ENCODE measurements at regions not wholly inside any gene's neighbourhood (a gene's known extent, or its start where the extent isn't known, plus 50 kb on each side); places are given as distances from the start of the nearest gene placed in this dataset.

- H3K9ac ChIP-seq (ENCODE audit: low read length) = no peak overlapping the region
- no peak overlapping the region for H3K4me3 ChIP-seq (replicated peaks in 1 of 2; ENCODE audit: low read depth in 1 of 2, low read length in 2 of 2)
- intact Hi-C loops (cut with micrococcal nuclease) = no loop called here
- no TSS peak for BruUV-seq (replicated peaks)
- ChIA-PET POLR2A (no interaction called here), CTCF (no interaction called here), RAD21 (ENCODE audit: low non-redundant PET in 1 of 2, low total read pairs in 2 of 2, uncharacterized antibody in 2 of 2, unreplicated experiment in 2 of 2) (no interaction called here)
- no peak overlapping the region for H3K4me2 ChIP-seq (ENCODE audit: low read length)
- 0 out of 4 replicates have a peak, but pooled peaks cover 0 to 3% of the 10 kb centered on the region in 2 experiments for H3K9me3 ChIP-seq (ENCODE audit: control insufficient read depth in 1 of 2, insufficient read depth in 1 of 2, low read depth in 1 of 2, low read length in 2 of 2)
- H3K4me1 ChIP-seq (ENCODE audit: control insufficient read depth in 1 of 2, insufficient read depth in 2 of 2, low read length in 2 of 2) = no peaks in the 10 kb centered on the region
- H3K9me2 ChIP-seq (ENCODE audit: insufficient read depth) = no peaks in the 10 kb centered on the region
- H2AFZ ChIP-seq (ENCODE audit: low read depth, low read length, poor library complexity, severe bottlenecking) = no peak overlapping the region
- H3K36me3 ChIP-seq (ENCODE audit: control insufficient read depth in 1 of 2, insufficient read depth in 2 of 2, low read length in 2 of 2) = no peaks in the 10 kb centered on the region
- H3K79me2 ChIP-seq (ENCODE audit: insufficient read depth, low read length) = no peaks in the 10 kb centered on the region
- no peak for DNase-seq (ENCODE audit: low read depth, low spot score)
- no peak for ATAC-seq
- no peaks in the 10 kb centered on the region for H3K27me3 ChIP-seq (ENCODE audit: insufficient read depth, low read length)
- no peaks in the 10 kb centered on the region for H4K20me1 ChIP-seq (ENCODE audit: insufficient read depth)
- TF ChIP-seq SRF (IDR thresholded peaks at IDR 0.05; ENCODE audit: low read depth) (no peak), EZH2 (IDR thresholded peaks at IDR 0.05) (no peak), CTCF (IDR thresholded peaks at IDR 0.05 in 2 of 3, conservative IDR thresholded peaks at IDR 0.05 in 1 of 3; ENCODE audit: borderline replicate concordance in 1 of 3, insufficient read depth in 1 of 3, low read depth in 2 of 3, low read length in 2 of 3) (no peak), CBX3 (IDR thresholded peaks at IDR 0.05; ENCODE audit: low read depth) (no peak), ZBTB33 (IDR thresholded peaks at IDR 0.05; ENCODE audit: extremely low read depth, insufficient replicate concordance, low read length) (no peak), YY1 (IDR thresholded peaks at IDR 0.05; ENCODE audit: extremely low read depth, insufficient replicate concordance, low read depth, low read length) (no peak), POLR2A (IDR thresholded peaks at IDR 0.05; ENCODE audit: borderline replicate concordance, extremely low read depth, insufficient read depth, insufficient read length) (no peak), ZFX (IDR thresholded peaks at IDR 0.05) (no peak)
- H3K27ac ChIP-seq (ENCODE audit: low read depth, low read length) = no peak overlapping the region
These were observed 356.2 kb downstream of the RASEF start for GRCh38 chr9:82706786-82707185.
